Lower leg skin (tissue), 3 donors: ENCODE measurements at regions not wholly inside any gene's neighbourhood (a gene's known extent, or its start where the extent isn't known, plus 50 kb on each side); places are given as distances from the start of the nearest gene placed in this dataset.

Source experiments
- CTCF ChIP-seq, 3 donors: fragments of 450-650 bp; IDR thresholded peaks; one replicate each; pipeline ENCODE4 v1.5.1; 2016; ENCODE audit warnings: antibody characterized with exemption in 3 of 3, mild to moderate bottlenecking in 3 of 3, moderate library complexity in 2 of 3
- POLR2A ChIP-seq, 2 donors: fragments of 450-650 bp; IDR thresholded peaks; one replicate each; pipeline ENCODE4 v1.6.1; 2016 to 2017; ENCODE audit warnings: antibody characterized with exemption in 2 of 2, mild to moderate bottlenecking in 1 of 2, moderate library complexity in 1 of 2

DNA sequence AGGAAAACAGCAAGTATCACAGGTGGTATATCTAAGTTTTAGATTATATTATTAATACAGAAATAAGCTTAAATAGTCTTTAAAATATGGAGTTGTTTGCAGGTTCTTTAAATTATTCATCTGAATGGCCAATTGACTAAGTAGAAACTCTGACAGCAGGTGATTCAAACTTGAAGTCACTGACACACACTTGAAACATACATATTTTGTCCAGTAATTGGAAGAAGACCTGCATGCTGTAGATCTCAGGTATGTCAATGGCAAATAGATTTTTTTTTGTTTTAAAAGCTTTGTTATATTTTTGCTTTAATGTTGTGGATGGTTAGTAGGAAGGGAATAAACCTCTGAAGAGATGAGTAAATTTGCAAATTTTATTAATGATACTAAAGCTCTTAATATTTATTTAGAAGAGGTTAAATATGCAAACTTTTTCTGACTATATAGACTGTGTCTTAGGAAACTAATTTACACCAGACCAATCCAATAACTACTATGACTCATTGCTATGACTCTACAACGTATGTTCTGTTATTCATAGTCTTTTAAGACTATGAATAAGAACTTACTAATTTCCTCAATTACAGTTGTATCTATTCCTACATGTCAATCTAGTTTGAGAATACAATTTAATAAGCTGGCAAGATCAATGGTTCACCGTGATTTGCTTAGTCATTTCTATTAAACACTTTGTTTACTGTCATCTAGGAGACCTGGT is 53.9 kb upstream of the RORB start:
- TF ChIP-seq POLR2A (IDR thresholded peaks at IDR 0.05) (no peak), CTCF (IDR thresholded peaks at IDR 0.05) (no peak)
